CD4-positive, CD25-positive, alpha-beta regulatory T cell (primary cell): ENCODE measurements at regions not wholly inside any gene's neighbourhood (a gene's known extent, or its start where the extent isn't known, plus 50 kb on each side); places are given as distances from the start of the nearest gene placed in this dataset.

Experiments used
- ATAC-seq, 2 donors: fragments of 150-1000 bp; cut with Tn5 transposase; one replicate each; pipeline ENCODE4 v1.10.0; 2021; ENCODE audit warnings: low read depth in 2 of 2, moderate number of reproducible peaks in 2 of 2, moderate library complexity in 1 of 2
- DNase-seq, 3 donors: peaks; one replicate each; pipeline versions ENCODE4 v3.0.0 to v3.0.0-alpha.2; 2012 to 2022; ENCODE audit warnings: mixed read lengths in 1 of 3
- H3K27ac ChIP-seq: one replicate; pipeline ENCODE4 v1.7.0; 2013; ENCODE audit warnings: mild to moderate bottlenecking, low read length; ENCODE audit not compliant: insufficient read depth, poor library complexity, severe bottlenecking
- H3K27me3 ChIP-seq: one replicate; pipeline ENCODE4 v1.7.0; 2013; ENCODE audit warnings: low read length; ENCODE audit not compliant: control insufficient read depth, insufficient read depth
- H3K36me3 ChIP-seq: one replicate; pipeline ENCODE4 v1.7.0; 2013; ENCODE audit warnings: mild to moderate bottlenecking, low read length, moderate library complexity; ENCODE audit not compliant: control insufficient read depth, insufficient read depth
- H3K4me1 ChIP-seq: 2 replicates; pipeline ENCODE4 v1.7.0; 2013; ENCODE audit warnings: mild to moderate bottlenecking, low read length; ENCODE audit not compliant: insufficient read depth, control insufficient read depth, poor library complexity, severe bottlenecking
- H3K4me3 ChIP-seq: one replicate; pipeline ENCODE4 v1.7.0; 2013; ENCODE audit warnings: low read depth, mild to moderate bottlenecking, low read length, moderate library complexity
- H3K9me3 ChIP-seq, 2 experiments: 1 replicate in 1 of 2; 2 replicates in 1 of 2; pipeline ENCODE4 v1.7.0; 2013; ENCODE audit warnings: low read length in 2 of 2, mild to moderate bottlenecking in 1 of 2, moderate library complexity in 1 of 2; ENCODE audit not compliant: control insufficient read depth in 2 of 2
- H3K27ac Mint-ChIP-seq, 3 donors: one replicate each; pipeline ENCODE4 v1.8.0; 2020 to 2022; ENCODE audit warnings: mild to moderate bottlenecking in 3 of 3, mixed read lengths in 3 of 3, moderate library complexity in 2 of 3
- H3K27me3 Mint-ChIP-seq: one replicate; pipeline ENCODE4 v1.8.0; 2022; ENCODE audit warnings: mild to moderate bottlenecking, mixed read lengths
- H3K36me3 Mint-ChIP-seq: one replicate; pipeline ENCODE4 v1.8.0; 2020; ENCODE audit warnings: mixed read lengths
- H3K4me1 Mint-ChIP-seq, 4 donors: one replicate each; pipeline ENCODE4 v1.8.0; 2020 to 2022; ENCODE audit warnings: mixed read lengths in 4 of 4, mild to moderate bottlenecking in 1 of 4
- H3K4me3 Mint-ChIP-seq, 4 donors: one replicate each; pipeline ENCODE4 v1.8.0; 2020 to 2022; ENCODE audit warnings: mild to moderate bottlenecking in 4 of 4, mixed read lengths in 4 of 4, moderate library complexity in 3 of 4
- H3K9me3 Mint-ChIP-seq, 7 donors: one replicate each; pipeline ENCODE4 v1.8.0; 2020 to 2022; ENCODE audit warnings: mixed read lengths in 7 of 7, mild to moderate bottlenecking in 3 of 7, moderate library complexity in 2 of 7

- Histone ChIP-seq H3K4me3 (no peak overlapping the region), H3K4me1 (no peaks in the 10 kb centered on the region), H3K27me3 (no peaks in the 10 kb centered on the region), H3K9me3 (peaks cover 0 to 5% of the 10 kb centered on the region in 2 experiments), H3K27ac (no peak overlapping the region), H3K36me3 (no peaks in the 10 kb centered on the region)
- H3K27ac Mint-ChIP-seq, result no peak overlapping the region
- H3K4me3 Mint-ChIP-seq, result no peak overlapping the region
- DNase-seq (no peak), ATAC-seq (no peak)
- no peaks in the 10 kb centered on the region for H3K36me3 Mint-ChIP-seq
- H3K27me3 Mint-ChIP-seq, result no peaks in the 10 kb centered on the region
- H3K9me3 Mint-ChIP-seq, result peaks cover 0 to 15% (median 3%) of the 10 kb centered on the region in 7 donors
- H3K4me1 Mint-ChIP-seq, result no peaks in the 10 kb centered on the region
These were observed 91.1 kb upstream of the ADAMTS5 start for GRCh38 chr21:27057997-27058396.

DNA sequence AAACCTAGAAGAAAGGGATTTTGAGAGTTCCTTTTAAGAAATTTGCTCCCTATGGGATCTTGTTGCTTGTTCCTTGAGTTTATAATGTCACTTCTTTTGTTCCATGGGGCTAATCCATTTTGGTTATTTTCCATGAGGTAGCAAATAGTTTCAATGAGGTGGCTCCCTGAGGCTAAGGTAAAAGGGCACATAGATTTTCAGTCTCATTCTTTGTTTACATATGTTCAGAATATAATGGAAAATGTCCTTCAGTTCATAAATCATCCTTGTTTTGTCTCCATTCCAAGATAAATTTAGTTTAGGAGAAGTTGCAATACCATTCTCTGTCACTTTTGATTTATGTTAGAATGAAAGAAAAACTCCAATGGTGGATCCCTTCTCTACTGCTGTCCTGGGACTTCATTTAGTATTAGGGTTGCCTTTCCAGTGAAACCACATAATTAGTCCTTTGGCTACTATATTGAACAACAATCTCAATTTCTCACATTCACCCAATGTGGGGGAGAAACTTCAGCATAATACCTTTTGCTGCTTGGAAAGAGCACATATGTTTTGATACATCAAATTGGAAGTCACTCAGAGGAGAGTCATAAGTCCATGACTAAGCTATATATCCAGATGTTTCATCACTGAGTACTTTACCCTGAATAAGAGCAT is 80.9 kb upstream of the ADAMTS5 start:
- H3K4me3 ChIP-seq, result no peak overlapping the region
- no peak overlapping the region for H3K27ac ChIP-seq
- DNase-seq (no peak), ATAC-seq (no peak)
- H3K9me3 ChIP-seq, result peaks cover 0 to 1% of the 10 kb centered on the region in 2 experiments
- H3K36me3 Mint-ChIP-seq, result no peaks in the 10 kb centered on the region
- H3K4me1 ChIP-seq, result no peaks in the 10 kb centered on the region
- no peak overlapping the region for H3K4me3 Mint-ChIP-seq
- H3K9me3 Mint-ChIP-seq, result peaks cover 0 to 6% (median 3%) of the 10 kb centered on the region in 7 donors
- H3K4me1 Mint-ChIP-seq, result no peaks in the 10 kb centered on the region
- H3K36me3 ChIP-seq, result no peaks in the 10 kb centered on the region
- no peak overlapping the region for H3K27ac Mint-ChIP-seq
- H3K27me3 ChIP-seq, result no peaks in the 10 kb centered on the region
- no peaks in the 10 kb centered on the region for H3K27me3 Mint-ChIP-seq

DNA sequence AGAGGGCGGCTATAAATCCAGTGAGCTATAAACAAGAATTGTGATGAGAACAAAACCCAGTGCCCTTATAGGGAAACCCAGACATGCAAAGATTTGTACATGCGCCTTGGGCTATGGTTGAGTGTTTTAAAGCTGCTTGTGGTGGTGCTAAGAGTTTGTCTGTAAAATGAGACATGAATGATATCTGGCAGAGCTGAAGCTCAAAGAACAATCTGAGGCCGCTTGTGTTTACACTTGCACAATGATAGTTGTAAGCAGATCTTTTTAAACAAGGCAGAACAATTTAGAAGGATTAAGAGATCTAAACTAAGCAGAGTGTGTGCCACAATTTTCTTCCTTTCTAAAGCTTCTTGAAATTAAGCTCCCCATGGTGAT is 80.4 kb upstream of the ADAMTS5 start:
- Mint-ChIP-seq H3K4me3 (no peak overlapping the region), H3K27me3 (no peaks in the 10 kb centered on the region), H3K36me3 (no peaks in the 10 kb centered on the region), H3K9me3 (peaks cover 0 to 6% (median 3%) of the 10 kb centered on the region in 7 donors), H3K4me1 (no peaks in the 10 kb centered on the region), H3K27ac (no peak overlapping the region)
- H3K9me3 ChIP-seq, result no peaks in the 10 kb centered on the region
- no peaks in the 10 kb centered on the region for H3K4me1 ChIP-seq
- no peaks in the 10 kb centered on the region for H3K27me3 ChIP-seq
- ATAC-seq (no peak), DNase-seq (no peak)
- H3K36me3 ChIP-seq, result no peaks in the 10 kb centered on the region
- no peak overlapping the region for H3K4me3 ChIP-seq
- H3K27ac ChIP-seq, result no peak overlapping the region

DNA sequence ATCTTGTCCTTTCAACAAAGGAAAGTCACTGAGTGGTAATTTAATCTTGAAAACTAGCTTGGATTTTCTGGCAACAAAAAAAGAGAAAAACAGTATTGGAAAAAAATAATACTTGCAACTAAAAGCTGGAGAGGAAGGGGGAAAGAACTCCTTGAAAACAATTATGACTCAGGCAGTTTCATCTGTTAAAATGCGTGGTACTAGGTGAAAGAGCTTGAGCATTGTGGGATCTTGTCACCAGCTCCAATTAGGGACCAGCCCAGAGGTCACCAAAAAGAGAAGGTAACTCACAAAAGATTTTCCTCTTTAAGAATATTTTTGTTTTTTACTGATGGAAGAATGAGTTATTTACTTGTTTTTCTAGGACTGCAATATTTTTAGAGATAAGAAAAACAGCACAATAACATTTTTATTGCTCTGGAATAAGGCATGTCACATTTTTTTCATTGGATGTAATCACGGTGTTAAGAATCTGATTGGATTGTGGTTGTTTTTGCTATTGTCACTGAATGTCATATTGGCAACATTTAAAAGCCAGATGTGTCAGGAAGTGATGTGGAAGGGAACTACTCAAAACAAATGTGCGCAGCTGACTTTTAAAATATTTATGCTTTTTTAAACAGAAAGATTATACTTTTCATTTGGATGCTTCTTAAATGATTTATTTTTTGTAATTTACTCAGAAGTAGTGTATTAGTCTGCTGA is 78.5 kb upstream of the ADAMTS5 start:
- no peak overlapping the region for H3K27ac ChIP-seq
- DNase-seq, result no peak
- Mint-ChIP-seq H3K27ac (no peak overlapping the region), H3K27me3 (no peaks in the 10 kb centered on the region), H3K4me1 (no peaks in the 10 kb centered on the region), H3K9me3 (peaks cover 0 to 6% (median 3%) of the 10 kb centered on the region in 7 donors), H3K36me3 (no peaks in the 10 kb centered on the region), H3K4me3 (no peak overlapping the region)
- no peaks in the 10 kb centered on the region for H3K4me1 ChIP-seq
- no peak overlapping the region for H3K4me3 ChIP-seq
- no peaks in the 10 kb centered on the region for H3K9me3 ChIP-seq
- H3K27me3 ChIP-seq, result no peaks in the 10 kb centered on the region
- no peaks in the 10 kb centered on the region for H3K36me3 ChIP-seq
- no peak for ATAC-seq

- no peaks in the 10 kb centered on the region for H3K4me1 ChIP-seq
- no peak for ATAC-seq
- Mint-ChIP-seq H3K4me3 (no peak overlapping the region), H3K36me3 (no peaks in the 10 kb centered on the region), H3K27ac (no peak overlapping the region), H3K9me3 (peaks cover 0 to 6% (median 3%) of the 10 kb centered on the region in 7 donors), H3K4me1 (no peaks in the 10 kb centered on the region), H3K27me3 (no peaks in the 10 kb centered on the region)
- no peak for DNase-seq
- no peaks in the 10 kb centered on the region for H3K27me3 ChIP-seq
- no peaks in the 10 kb centered on the region for H3K36me3 ChIP-seq
- H3K27ac ChIP-seq, result no peak overlapping the region
- no peak overlapping the region for H3K4me3 ChIP-seq
- no peaks in the 10 kb centered on the region for H3K9me3 ChIP-seq
These were observed 76.5 kb upstream of the ADAMTS5 start for GRCh38 chr21:27043377-27043776.

- no peak for ATAC-seq
- H3K36me3 Mint-ChIP-seq, result no peaks in the 10 kb centered on the region
- Histone ChIP-seq H3K4me1 (no peaks in the 10 kb centered on the region), H3K4me3 (no peak overlapping the region), H3K27ac (no peak overlapping the region), H3K9me3 (no peaks in the 10 kb centered on the region), H3K36me3 (no peaks in the 10 kb centered on the region), H3K27me3 (no peaks in the 10 kb centered on the region)
- H3K4me1 Mint-ChIP-seq, result no peaks in the 10 kb centered on the region
- H3K9me3 Mint-ChIP-seq, result peaks cover 0 to 4% (median 3%) of the 10 kb centered on the region in 7 donors
- H3K27ac Mint-ChIP-seq, result no peak overlapping the region
- no peak overlapping the region for H3K4me3 Mint-ChIP-seq
- H3K27me3 Mint-ChIP-seq, result no peaks in the 10 kb centered on the region
- DNase-seq, result no peak
These were observed 74.0 kb upstream of the ADAMTS5 start for GRCh38 chr21:27040738-27041469.

- Histone ChIP-seq H3K4me3 (no peak overlapping the region), H3K36me3 (no peaks in the 10 kb centered on the region), H3K27me3 (no peaks in the 10 kb centered on the region), H3K4me1 (no peaks in the 10 kb centered on the region), H3K9me3 (no peaks in the 10 kb centered on the region), H3K27ac (no peak overlapping the region)
- H3K9me3 Mint-ChIP-seq, result peaks cover 0 to 5% (median 3%) of the 10 kb centered on the region in 7 donors
- H3K27me3 Mint-ChIP-seq, result no peaks in the 10 kb centered on the region
- no peak for DNase-seq
- no peak overlapping the region for H3K4me3 Mint-ChIP-seq
- ATAC-seq, result no peak
- H3K27ac Mint-ChIP-seq, result no peak overlapping the region
- no peaks in the 10 kb centered on the region for H3K4me1 Mint-ChIP-seq
- H3K36me3 Mint-ChIP-seq, result no peaks in the 10 kb centered on the region
These were observed 69.9 kb upstream of the ADAMTS5 start for GRCh38 chr21:27036736-27037301.
